Erythroblast (primary cell): ENCODE measurements at regions not wholly inside any gene's neighbourhood (a gene's known extent, or its start where the extent isn't known, plus 50 kb on each side); places are given as distances from the start of the nearest gene placed in this dataset.

Experiments
- GATA1 ChIP-seq: IDR thresholded peaks from 2 replicates; pipeline ENCODE4 v1.6.1; 2011; ENCODE audit warnings: low read depth, mild to moderate bottlenecking, control low read depth, low read length, moderate library complexity
- POLR2A ChIP-seq: IDR thresholded peaks from 2 replicates; pipeline ENCODE4 v1.6.1; 2011; ENCODE audit warnings: mild to moderate bottlenecking, low read length

GRCh38 chr21:16215193-16215592, 485.4 kb downstream of the USP25 start:
- no peak for TF ChIP-seq POLR2A
- no peak for TF ChIP-seq GATA1
